PC-3 (cell line): ENCODE measurements at regions not wholly inside any gene's neighbourhood (a gene's known extent, or its start where the extent isn't known, plus 50 kb on each side); places are given as distances from the start of the nearest gene placed in this dataset.

Source experiments
- EZH2 ChIP-seq: fragments of 300-600 bp; sonication (generic); IDR thresholded peaks from one replicate; pipeline ENCODE4 v1.6.1; 2017; ENCODE audit warnings: antibody characterized with exemption, mild to moderate bottlenecking, low read length; ENCODE audit not compliant: unreplicated experiment
- TF ChIP-seq, protein P1 (sequence below): fragments of 300-600 bp; sonication (generic); conservative IDR thresholded peaks from 2 replicates; pipeline ENCODE4 v1.5.1; 2017; ENCODE audit warnings: antibody characterized with exemption, low read depth, mild to moderate bottlenecking, low read length

DNA sequence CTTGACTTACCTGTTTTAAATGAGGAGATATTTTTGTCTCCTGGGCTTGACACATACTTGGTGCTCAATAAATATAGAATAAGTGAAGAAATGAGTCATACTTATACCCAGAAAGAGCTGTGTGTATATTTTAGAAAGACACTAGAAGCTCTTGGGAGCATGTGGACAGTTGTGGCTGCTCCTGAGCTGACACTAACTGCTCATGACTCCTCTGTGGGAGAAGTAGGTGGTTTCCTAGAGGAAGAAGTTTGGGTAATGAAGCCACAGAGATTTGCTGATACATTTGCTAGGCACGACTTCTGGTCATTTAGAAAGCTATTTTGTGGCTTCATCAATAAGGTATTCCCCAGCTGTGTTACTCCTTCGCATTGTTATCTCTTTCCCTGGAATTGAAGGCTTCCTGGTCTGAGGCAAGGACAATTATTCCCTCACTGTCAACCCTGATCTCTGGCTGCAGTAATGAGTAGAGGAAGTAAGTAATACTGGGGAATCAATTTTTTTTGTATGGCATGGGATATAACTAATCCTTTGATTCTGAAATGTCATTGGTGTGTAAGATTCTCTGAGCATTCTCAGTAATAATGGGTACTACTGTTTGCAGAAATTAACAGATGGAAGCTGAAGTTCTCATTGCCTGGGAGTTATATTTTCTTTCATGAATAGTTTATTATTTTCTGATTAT lies 79.6 kb upstream of the DCBLD2 start:
- TF ChIP-seq, protein P1, sequence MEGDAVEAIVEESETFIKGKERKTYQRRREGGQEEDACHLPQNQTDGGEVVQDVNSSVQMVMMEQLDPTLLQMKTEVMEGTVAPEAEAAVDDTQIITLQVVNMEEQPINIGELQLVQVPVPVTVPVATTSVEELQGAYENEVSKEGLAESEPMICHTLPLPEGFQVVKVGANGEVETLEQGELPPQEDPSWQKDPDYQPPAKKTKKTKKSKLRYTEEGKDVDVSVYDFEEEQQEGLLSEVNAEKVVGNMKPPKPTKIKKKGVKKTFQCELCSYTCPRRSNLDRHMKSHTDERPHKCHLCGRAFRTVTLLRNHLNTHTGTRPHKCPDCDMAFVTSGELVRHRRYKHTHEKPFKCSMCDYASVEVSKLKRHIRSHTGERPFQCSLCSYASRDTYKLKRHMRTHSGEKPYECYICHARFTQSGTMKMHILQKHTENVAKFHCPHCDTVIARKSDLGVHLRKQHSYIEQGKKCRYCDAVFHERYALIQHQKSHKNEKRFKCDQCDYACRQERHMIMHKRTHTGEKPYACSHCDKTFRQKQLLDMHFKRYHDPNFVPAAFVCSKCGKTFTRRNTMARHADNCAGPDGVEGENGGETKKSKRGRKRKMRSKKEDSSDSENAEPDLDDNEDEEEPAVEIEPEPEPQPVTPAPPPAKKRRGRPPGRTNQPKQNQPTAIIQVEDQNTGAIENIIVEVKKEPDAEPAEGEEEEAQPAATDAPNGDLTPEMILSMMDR = no peak
- no peak for TF ChIP-seq EZH2
